NCI-H345 treated with DMSO at 0.1 percent for 48 hours (cell line): ENCODE measurements at regions not wholly inside any gene's neighbourhood (a gene's known extent, or its start where the extent isn't known, plus 50 kb on each side); places are given as distances from the start of the nearest gene placed in this dataset.
"Not testable (repeated sequence)": the region's sequence is repeated elsewhere in the genome, so short reads cannot be mapped to it uniquely, and the experiment has no call there.

Experiments used
- DNase-seq: peaks from one replicate; lab custom pipeline; 2025; ENCODE audit not compliant: unreplicated experiment; lab: John Stamatoyannopoulos, UW

DNA sequence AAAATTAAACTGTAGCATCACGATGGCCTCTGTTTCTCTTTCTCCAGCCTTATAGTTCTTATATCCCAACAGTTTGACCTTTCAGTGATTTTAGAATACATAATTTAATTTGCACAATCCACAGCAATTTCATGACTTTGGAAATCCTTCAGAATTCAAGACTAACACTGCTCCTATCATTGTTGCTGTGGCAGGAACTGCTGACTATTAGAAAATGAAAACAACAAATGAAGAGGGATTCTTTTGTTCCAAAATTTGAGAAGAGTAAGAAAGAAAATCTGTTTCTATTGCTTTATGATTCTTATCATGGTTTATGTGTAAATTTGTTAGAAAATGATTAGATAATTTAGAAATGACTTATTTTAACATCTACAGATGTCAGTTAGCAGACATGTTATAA, 604.0 kb upstream of the ADGRB3 start:
- DNase-seq, result no peak

DNA sequence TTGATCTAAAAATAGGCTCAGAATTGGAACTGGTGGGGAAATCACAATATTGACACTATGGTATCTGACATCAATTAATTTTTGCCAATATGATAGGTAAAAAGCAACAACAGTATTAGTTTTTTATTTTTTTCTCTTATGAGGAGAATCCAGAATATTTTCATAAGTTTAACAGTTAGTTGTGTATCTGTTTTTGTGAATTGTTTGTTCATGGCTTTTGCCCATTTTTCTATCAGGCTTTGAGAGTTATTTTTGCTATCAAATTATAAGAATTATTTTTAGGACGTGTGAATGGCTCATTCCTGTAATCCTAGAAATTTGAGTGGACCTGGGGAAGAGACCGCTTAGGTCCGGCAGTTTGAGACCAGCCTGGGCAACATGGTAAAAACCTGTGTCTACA, 608.6 kb upstream of the ADGRB3 start:
- no peak for DNase-seq

DNA sequence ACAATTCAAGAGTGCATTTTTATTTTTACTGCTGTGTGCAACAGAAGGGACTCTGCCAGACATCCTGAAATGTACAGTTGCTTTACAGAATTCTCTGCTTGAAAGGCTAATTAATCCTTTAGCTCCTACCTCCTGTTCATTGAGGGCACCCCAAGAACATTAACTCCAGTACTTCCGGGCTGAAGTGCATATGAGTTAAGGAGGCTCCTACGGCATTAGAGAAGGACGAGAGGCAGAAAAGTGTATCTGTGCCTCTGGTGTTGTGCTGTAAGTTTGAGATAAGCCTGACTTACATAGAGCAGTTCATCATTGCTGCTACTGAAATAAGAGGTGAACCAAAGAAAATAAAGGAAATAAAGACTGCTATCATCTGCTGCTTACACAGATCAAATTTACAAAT, 609.3 kb upstream of the ADGRB3 start:
- no peak for DNase-seq

DNA sequence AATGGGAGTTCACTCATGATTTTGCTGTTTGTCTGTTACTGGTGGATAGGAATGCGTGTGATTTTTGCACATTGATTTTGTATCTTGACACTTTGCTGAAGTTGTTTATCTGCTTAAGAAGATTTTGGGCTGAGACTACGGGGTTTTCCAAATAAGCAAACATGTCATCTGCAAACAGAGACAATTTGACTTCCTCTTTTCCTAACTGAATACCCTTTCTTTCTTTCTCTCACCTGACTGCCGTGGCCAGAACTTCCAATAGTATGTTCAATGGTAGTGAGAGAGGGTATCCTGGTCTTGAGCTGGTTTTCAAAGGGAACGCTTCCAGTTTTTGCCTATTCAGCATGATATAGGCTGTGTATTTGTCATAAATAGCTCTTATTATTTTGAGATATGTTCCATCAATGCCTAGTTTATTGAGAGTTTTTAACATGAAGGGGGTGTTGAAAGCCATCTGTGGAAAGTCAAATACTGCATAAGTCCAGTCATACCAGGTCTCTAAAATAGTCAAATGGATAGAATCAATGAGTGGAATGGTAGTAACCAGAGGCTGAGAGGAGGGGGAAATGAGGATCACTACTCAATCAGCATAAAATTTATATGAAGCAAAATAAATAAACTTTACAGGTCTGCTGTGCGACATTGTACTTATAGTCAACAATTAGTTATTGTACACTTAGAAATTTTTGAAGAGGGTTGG, 610.4 kb upstream of the ADGRB3 start:
- DNase-seq, result no peak

DNA sequence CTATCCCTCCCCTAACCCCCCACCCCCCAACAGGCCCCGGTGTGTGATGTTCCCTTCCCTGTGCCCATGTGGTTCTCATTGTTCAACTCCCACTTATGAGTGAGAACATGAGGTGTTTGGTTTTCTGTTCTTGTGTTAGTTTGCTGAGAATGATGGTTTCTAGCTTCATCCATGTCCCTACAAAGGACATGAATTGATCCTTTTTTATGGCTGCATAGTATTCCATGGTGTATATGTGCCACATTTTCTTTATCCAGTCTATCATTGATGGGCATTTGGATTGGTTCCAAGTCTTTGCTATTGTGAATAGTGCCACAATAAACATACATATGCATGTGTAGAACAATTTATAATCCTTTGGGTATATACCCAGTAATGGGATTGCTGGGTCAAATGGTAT, 612.1 kb upstream of the ADGRB3 start:
- DNase-seq, result not testable (repeated sequence)

DNA sequence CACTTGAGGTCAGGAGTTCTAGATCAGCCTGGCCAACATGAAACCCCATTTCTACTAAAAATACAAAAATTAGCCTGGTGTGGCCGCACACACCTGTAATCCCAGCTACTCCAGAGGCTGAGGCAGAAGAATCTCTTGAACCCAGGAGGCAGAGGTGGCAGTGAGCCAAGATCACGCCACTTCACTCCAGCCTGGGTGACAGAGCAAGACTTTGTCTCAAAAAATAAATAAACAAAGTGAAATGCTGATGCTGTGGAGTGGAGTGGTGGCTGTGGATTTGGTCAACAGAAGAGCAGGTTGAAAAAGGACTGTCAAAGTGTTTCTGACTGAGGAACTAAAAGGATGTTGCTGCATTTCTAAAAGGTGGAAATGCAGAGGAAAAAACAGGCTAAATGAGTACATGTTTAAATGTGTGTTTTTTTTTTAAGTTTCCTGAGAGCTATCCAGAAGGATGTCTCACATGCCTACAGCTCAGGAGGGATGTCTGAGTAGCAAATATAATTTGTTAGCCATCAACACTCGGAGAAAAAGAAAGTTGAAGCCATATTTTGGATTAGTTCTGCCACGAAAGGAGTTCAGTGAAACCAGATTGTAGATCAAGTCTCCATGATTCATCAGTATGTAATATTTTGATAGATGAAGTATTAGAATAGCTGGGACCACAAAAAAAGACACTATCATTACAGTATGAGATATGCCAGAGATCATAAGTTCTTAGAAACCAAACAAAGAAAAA, 621.1 kb upstream of the ADGRB3 start:
- no peak for DNase-seq

DNA sequence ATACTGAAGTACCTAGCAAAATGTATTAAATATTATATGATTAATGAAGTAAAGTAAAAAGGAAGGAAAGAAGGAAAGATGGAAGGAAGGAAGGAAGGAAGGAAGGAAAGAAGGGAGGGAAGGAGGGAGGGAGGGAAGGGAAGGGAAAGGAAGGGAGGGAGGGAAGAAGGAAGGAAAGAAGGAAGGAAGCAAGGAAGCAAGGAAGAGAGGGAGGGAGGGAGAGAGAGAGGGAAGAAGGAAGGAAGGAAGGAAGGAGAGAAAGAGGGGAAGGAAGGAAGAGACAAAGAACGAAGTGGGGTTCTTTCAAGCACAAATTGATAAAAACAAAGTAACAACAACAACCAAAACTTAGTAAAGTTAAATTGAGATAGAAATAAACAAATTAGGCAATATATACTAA, 622.3 kb upstream of the ADGRB3 start:
- no peak for DNase-seq

DNA sequence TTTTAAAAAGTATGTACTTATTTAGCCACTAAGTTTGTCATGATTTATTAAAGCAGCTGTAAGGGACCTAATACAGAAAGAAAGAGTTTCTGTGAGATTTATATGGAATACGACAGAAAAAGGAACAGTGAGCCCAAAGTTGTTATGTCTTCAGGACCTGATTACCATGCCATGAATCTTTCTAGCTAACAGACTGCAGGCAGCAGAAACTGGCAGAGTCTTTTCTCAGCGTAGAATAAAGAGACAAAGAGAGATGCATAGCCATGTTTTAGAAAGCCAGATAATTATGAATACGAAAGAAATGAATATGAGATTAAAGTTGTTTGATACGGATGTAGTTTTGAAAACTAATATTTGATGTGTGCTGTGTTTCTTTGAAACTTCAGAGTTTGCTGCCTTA, 624.1 kb upstream of the ADGRB3 start:
- no peak for DNase-seq

DNA sequence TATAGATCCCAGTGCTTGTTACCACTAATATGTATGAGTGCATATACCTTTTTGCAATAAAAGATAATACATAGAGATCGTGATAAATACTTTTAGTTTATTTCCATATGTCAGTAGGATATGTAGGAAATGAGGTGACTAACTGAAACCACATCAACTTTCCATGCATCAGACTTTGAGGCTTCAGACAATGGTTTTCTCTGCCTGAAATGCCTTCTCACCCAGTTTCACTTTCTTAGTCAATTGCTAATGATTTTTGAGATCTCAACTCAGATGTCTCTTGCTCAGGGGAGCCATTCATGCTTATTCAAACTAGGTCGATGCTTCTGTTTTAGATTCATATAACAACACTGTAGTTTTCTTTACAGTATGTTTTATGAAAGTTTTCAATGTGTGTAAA, 626.6 kb upstream of the ADGRB3 start:
- no peak for DNase-seq

DNA sequence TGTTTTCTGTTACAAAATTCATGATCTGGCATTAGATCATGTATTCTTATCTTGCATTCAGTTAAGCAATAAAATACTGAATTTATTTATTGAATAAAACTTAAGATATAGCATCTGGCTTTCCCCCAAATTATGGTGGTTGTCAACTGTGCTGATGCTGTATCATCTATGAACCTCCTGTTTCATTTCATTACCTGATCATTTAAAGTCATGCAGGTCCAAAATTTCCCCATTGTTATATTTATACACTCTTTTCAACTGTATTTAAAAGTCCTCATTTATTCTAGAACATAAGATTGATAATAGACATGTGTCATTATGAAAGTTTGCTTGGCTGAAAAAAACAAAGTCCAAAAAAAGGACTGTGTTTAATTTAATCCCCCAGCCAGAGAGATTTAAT, 627.4 kb upstream of the ADGRB3 start:
- no peak for DNase-seq

DNA sequence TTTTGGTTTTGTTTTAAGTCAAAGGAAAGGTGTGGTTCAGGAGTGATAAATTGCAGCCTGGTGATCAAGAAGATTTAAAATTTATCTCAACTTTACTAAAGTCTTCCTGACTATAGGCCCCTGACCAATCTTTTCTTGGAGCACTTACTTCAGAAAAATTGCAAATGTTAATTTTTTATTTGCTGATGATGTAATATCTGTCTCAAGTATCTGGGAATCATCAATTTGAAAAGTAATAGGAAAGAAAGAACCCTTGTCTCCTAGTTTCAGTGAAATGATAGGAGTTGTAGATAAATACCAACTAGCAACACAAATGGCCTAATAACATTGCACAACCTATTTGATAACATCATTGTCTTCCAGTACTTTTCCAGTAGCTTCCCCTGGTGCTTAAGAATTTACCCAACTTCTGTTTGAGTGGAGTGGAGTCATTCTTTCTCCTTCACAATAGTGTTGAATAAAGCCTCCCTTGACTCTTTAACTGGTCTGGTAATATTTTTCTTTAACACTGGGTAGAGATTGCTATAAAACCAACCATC, 648.3 kb upstream of the ADGRB3 start:
- DNase-seq, result no peak

DNA sequence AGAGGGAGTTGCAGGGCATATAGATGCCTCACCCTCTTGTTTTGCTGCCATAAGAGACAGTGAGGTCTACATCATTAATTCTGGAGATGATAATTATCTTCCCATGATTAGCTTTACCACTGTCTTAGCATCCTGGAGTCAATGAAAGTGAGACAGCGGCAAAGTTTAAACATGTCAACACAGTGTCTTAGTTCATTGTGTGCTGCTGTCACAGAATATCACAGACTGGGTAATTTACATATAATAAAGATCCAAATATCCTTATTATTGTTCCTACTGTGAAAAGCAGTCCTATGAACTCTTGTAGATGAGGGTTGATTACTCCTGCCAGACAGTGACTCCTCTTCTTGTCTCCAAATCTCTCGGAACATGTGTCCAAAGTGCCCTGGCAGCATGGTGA, 658.6 kb upstream of the ADGRB3 start:
- no peak for DNase-seq

DNA sequence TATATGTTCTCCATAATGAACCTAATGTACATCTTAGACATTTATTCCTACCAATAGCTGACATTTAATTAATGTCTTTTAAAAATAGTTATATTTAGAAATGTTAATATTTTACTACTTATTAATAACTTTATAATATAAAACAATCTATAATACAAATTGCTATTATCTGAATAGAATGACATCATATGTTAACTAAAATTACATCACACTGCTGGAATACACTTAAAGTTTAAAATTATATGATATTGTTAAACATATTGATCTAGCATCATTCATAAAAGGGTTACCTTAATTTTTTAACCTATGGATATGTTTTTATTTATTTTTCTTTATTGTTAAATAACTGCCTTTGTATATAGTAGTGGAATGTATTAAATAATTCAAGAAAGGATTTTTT, 660.2 kb upstream of the ADGRB3 start:
- DNase-seq, result no peak

DNA sequence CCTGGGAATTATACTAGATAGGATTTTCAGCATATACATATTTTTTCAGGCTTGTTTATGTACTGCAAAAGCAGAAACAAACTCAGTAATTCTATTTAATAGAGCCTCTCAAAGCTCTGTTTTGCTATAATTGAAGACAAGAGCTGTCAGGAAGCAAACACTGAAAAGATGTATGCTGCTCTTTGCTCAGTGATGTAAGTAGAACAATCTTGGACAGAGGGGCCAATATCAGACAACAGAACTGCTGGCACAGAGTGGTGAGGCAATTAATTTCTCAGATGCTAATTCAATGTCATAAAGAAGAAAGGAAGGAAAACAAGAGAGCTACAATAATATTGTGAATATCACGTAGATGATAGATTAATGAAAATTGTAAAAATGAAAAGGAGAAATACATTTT, 663.3 kb upstream of the ADGRB3 start:
- no peak for DNase-seq

DNA sequence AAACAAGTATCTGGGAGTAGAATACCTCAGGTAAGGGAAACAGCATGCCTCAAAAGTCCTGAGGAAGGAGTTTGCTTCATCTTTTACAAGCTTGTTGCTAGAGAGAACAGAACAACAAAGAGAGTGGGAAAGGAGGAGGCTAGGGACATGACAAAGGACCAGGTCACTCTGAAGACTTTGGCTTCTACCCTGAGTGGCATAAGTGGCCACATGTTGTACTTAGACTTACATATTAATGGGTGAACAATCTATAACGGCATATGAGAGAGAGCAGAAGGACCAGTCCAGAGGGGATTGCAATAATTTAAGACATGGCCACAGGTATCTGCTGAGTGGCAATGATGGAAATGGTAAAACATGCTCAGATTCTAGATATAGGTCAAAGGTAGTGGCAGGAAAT, 668.3 kb upstream of the ADGRB3 start:
- DNase-seq, result no peak

DNA sequence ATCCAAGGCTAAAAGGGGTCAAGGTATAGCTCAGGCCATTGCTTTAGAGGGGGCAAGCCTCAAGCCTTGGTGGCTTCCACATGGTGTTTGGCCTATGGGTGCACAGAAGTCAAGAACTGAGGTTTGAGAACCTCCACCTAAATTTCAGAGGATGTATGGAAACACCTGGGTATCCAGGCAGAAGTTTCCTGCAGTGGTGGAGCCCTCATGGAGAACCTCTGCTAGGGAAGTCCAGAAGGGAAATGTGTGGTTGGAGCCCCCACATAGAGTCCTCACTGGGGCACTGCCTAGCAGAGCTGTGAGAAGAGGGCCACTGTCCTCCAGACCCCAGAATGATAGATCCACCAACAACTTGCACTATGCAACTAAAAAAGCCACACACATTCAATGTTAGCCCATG, 678.7 kb upstream of the ADGRB3 start:
- no peak for DNase-seq

DNA sequence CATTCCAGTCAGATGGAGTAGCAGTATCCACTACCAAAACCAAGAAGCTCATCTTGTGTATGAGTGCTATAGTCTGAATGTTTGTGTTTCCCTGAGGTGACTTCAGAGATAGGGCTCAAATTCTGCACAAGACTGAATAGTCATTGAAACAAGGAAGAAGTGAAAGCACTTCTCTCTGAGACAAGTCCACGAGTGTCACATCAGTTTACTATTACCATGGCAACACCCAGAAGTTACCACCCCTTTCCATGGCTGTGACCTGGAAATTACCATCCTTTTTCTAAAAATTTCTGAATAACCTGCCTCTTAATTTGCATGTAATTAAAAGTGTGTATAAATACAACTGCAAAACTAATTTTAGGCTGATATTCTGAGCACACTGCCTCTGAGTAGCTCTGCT, 682.1 kb upstream of the ADGRB3 start:
- no peak for DNase-seq

DNA sequence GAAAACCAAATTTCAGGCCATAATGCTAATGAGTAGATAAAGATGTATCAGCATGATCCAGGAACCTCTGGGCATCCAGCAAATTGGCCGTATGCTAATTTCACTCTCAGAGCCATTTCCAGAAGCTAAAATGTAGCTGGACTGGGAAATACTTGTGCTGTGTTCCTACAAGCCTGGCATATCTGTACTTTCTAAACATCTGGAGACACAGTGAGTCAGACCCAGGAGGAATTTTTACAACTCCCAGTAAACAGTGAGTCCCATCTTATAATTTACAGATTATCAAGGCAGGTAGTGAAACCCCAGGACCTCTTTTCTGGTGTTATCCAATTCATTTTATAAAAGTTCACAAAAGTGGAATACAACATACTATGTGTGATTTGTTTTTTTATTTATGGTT, 683.0 kb upstream of the ADGRB3 start:
- DNase-seq, result no peak

DNA sequence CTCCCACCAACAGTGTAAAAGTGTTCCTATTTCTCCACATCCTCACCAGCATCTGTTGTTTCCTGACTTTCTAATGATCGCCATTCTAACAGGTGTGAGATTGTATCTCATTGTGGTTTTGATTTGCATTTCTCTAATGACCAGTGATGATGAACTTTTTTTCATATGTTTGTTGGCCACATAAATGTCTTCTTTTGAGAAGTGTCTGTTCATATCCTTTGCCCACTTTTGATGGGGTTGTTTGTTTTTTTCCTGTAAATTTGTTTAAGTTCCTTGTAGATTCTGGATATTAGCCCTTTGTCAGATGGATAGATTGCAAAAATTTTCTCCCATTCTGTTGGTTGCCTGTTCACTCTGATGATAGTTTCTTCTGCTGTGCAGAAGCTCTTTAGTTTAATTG, 687.3 kb upstream of the ADGRB3 start:
- DNase-seq, result not testable (repeated sequence)

DNA sequence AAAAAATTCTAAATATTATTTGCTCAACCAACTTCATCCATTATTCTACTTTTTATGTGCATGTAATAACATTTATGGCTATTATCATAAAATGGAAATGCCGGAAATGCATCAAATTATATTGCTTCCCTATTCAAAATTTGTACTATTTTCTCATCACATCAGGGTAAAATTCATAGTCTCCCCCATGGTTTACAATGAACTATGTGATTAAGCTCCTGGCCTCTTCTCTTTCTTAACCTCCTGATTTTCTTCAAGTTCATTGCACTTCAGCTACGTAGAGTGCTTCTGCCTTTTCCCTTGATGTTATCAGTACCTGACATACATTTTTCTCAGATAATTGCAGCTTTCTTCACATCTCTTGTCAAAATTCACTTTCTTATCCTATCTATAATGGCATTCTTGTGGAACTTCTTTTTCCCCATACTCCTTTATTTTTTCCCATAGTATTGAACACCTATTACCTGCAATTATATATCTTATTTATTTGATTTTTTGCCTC, 699.1 kb upstream of the ADGRB3 start:
- DNase-seq, result no peak

DNA sequence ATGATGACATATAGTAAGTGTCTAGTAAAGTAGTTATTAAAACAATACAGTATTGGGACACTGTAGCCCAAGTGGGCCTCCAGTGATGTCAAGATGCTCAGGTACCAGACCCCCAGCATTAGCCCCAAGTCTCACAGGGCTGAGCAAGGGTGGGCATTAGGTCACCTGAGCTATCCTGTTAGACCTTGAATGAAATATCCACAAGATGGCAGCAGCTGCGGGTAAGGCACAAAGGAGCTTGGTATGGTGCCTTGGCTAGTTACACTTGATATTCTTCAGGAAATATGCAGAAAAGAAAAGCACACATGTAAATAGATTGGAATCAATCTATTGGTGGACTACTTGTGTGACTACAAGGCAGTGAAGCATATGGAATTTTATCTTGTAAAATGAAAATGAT, 701.8 kb upstream of the ADGRB3 start:
- DNase-seq, result no peak

DNA sequence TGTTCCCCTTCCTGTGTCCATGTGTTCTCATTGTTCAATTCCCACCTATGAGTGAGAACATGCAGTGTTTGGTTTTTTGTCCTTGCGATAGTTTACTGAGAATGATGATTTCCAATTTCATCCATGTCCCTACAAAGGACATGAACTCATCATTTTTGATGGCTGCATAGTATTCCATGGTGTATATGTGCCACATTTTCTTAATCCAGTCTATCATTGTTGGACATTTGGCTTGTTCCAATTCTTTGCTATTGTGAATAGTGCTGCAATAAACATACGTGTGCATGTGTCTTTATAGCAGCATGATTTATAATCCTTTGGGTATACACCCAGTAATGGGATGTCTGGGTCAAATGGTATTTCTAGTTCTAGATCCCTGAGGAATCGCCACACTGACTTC, 712.5 kb upstream of the ADGRB3 start:
- not testable (repeated sequence) for DNase-seq
